ENCODE measurements at regions not wholly inside any gene's neighbourhood (a gene's known extent, or its start where the extent isn't known, plus 50 kb on each side); places are given as distances from the start of the nearest gene placed in this dataset.
"Not testable (repeated sequence)": the region's sequence is repeated elsewhere in the genome, so short reads cannot be mapped to it uniquely, and the experiment has no call there.

GRCh38 chr9:73294336-73294735, 142.7 kb downstream of the ANXA1 start:
- Mint-ChIP-seq H3K9me3 (peaks cover 16% of the 10 kb centered on the region), H3K4me3 (no peak overlapping the region), H3K27me3 (ENCODE audit: low read depth, poor library complexity) (no peaks in the 10 kb centered on the region), H3K36me3 (ENCODE audit: low read depth) (no peaks in the 10 kb centered on the region), H3K4me1 (no peaks in the 10 kb centered on the region), H3K27ac (no peak overlapping the region)
- TF ChIP-seq CTCF (IDR thresholded peaks at IDR 0.05): no peak
- no peak for DNase-seq

GRCh38 chr9:73325983-73326382, 174.3 kb downstream of the ANXA1 start:
- DNase-seq: no peak
- no peaks in the 10 kb centered on the region for H3K36me3 Mint-ChIP-seq (ENCODE audit: low read depth)
- no peak overlapping the region for H3K27ac Mint-ChIP-seq
- H3K27me3 Mint-ChIP-seq (ENCODE audit: low read depth, poor library complexity): no peaks in the 10 kb centered on the region
- H3K9me3 Mint-ChIP-seq: no peaks in the 10 kb centered on the region
- H3K4me3 Mint-ChIP-seq: no peak overlapping the region
- no peak for TF ChIP-seq CTCF (IDR thresholded peaks at IDR 0.05)
- H3K4me1 Mint-ChIP-seq: no peaks in the 10 kb centered on the region

- Mint-ChIP-seq H3K4me1 (no peaks in the 10 kb centered on the region), H3K27ac (no peak overlapping the region), H3K36me3 (ENCODE audit: low read depth) (no peaks in the 10 kb centered on the region), H3K27me3 (ENCODE audit: low read depth, poor library complexity) (no peaks in the 10 kb centered on the region), H3K4me3 (no peak overlapping the region), H3K9me3 (no peaks in the 10 kb centered on the region)
- no peak for DNase-seq
- no peak for TF ChIP-seq CTCF (IDR thresholded peaks at IDR 0.05)
Measured at GRCh38 chr9:73327149-73327548, 175.5 kb downstream of the ANXA1 start.

GRCh38 chr9:73337182-73337581, 185.5 kb downstream of the ANXA1 start:
- not testable (repeated sequence) for H3K4me1 Mint-ChIP-seq; H3K9me3 Mint-ChIP-seq; H3K4me3 Mint-ChIP-seq; H3K36me3 Mint-ChIP-seq (ENCODE audit: low read depth); DNase-seq; H3K27ac Mint-ChIP-seq; H3K27me3 Mint-ChIP-seq (ENCODE audit: low read depth, poor library complexity)

GRCh38 chr9:73344060-73344459, 192.4 kb downstream of the ANXA1 start:
- no peak overlapping the region for H3K27ac Mint-ChIP-seq
- no peak for DNase-seq
- H3K4me3 Mint-ChIP-seq: no peak overlapping the region
- no peaks in the 10 kb centered on the region for H3K4me1 Mint-ChIP-seq
- no peaks in the 10 kb centered on the region for H3K9me3 Mint-ChIP-seq
- no peaks in the 10 kb centered on the region for H3K36me3 Mint-ChIP-seq (ENCODE audit: low read depth)
- no peak for TF ChIP-seq CTCF (IDR thresholded peaks at IDR 0.05)
- H3K27me3 Mint-ChIP-seq (ENCODE audit: low read depth, poor library complexity): no peaks in the 10 kb centered on the region

- no peak for DNase-seq
- no peak for TF ChIP-seq CTCF (IDR thresholded peaks at IDR 0.05)
- H3K4me3 Mint-ChIP-seq: no peak overlapping the region
- no peaks in the 10 kb centered on the region for H3K36me3 Mint-ChIP-seq (ENCODE audit: low read depth)
- H3K27ac Mint-ChIP-seq: no peak overlapping the region
- H3K27me3 Mint-ChIP-seq (ENCODE audit: low read depth, poor library complexity): no peaks in the 10 kb centered on the region
- H3K4me1 Mint-ChIP-seq: no peaks in the 10 kb centered on the region
- H3K9me3 Mint-ChIP-seq: no peaks in the 10 kb centered on the region
Measured at GRCh38 chr9:73347123-73347522, 195.5 kb downstream of the ANXA1 start.
